Brain microvascular endothelial cell (primary cell): ENCODE measurements at regions not wholly inside any gene's neighbourhood (a gene's known extent, or its start where the extent isn't known, plus 50 kb on each side); places are given as distances from the start of the nearest gene placed in this dataset.

Source experiments
- DNase-seq: peaks from one replicate; pipeline ENCODE4 v3.0.0-alpha.2; 2020
- H3K27ac ChIP-seq: fragments of 250-450 bp; sonication (Bioruptor Pico); 2 replicates; pipeline ENCODE4 v1.5.1; 2020; ENCODE audit warnings: mild to moderate bottlenecking, moderate library complexity
- H3K27me3 ChIP-seq: fragments of 250-450 bp; sonication (Bioruptor Pico); replicated peaks from 2 replicates; pipeline ENCODE4 v1.5.1; 2020; ENCODE audit warnings: mild to moderate bottlenecking
- H3K36me3 ChIP-seq: fragments of 250-450 bp; sonication (Bioruptor Pico); replicated peaks from 2 replicates; pipeline ENCODE4 v1.5.1; 2020; ENCODE audit warnings: mild to moderate bottlenecking
- H3K4me3 ChIP-seq: 2 replicates; pipeline ENCODE4 v1.5.1; 2011; ENCODE audit warnings: low read depth, mild to moderate bottlenecking, control low read depth, low read length, moderate library complexity
- CTCF ChIP-seq: IDR thresholded peaks from 2 replicates; pipeline ENCODE4 v1.5.1; 2011; ENCODE audit warnings: low read depth, mild to moderate bottlenecking, moderate library complexity, low read length, control low read depth, inconsistent platforms; ENCODE audit errors: missing control alignments
- in situ Hi-C: cut with HindIII; loops from 2 replicates; pipeline ENCODE4 v1.10.0; 2017; ENCODE audit warnings: low sequenced_read_pairs, low pct_ligation_motif_present

- no peak for TF ChIP-seq CTCF
- Histone ChIP-seq H3K36me3 (no peaks in the 10 kb centered on the region), H3K27ac (no peak overlapping the region), H3K4me3 (no peak overlapping the region), H3K27me3 (no peaks in the 10 kb centered on the region)
- in situ Hi-C loops, result no loop called here
- no peak for DNase-seq
Observed at GRCh38 chr2:236705295-236706105, 135.9 kb downstream of the ACKR3 start.

GRCh38 chr2:236706288-236706687, 136.7 kb downstream of the ACKR3 start:
- no peak for DNase-seq
- H3K27me3 ChIP-seq, result no peaks in the 10 kb centered on the region
- in situ Hi-C loops, result no loop called here
- no peak for TF ChIP-seq CTCF
- H3K27ac ChIP-seq, result no peak overlapping the region
- no peaks in the 10 kb centered on the region for H3K36me3 ChIP-seq
- no peak overlapping the region for H3K4me3 ChIP-seq

- Histone ChIP-seq H3K27me3 (no peaks in the 10 kb centered on the region), H3K27ac (no peak overlapping the region), H3K36me3 (no peaks in the 10 kb centered on the region), H3K4me3 (no peak overlapping the region)
- in situ Hi-C loops, result no loop called here
- no peak for DNase-seq
- TF ChIP-seq CTCF, result no peak
Observed at GRCh38 chr2:236706803-236707202, 137.2 kb downstream of the ACKR3 start.

- in situ Hi-C loops, result no loop called here
- no peak for DNase-seq
- Histone ChIP-seq H3K27ac (no peak overlapping the region), H3K36me3 (no peaks in the 10 kb centered on the region), H3K4me3 (no peak overlapping the region), H3K27me3 (no peaks in the 10 kb centered on the region)
- no peak for TF ChIP-seq CTCF
Observed at GRCh38 chr2:236711440-236711839, 141.8 kb downstream of the ACKR3 start.

GRCh38 chr2:236712304-236712703, 142.7 kb downstream of the ACKR3 start:
- in situ Hi-C loops, result no loop called here
- H3K27me3 ChIP-seq, result no peaks in the 10 kb centered on the region
- H3K4me3 ChIP-seq, result no peak overlapping the region
- H3K36me3 ChIP-seq, result no peaks in the 10 kb centered on the region
- no peak for DNase-seq
- TF ChIP-seq CTCF, result no peak
- no peak overlapping the region for H3K27ac ChIP-seq
